Lung (tissue), 11 donors: ENCODE measurements at regions not wholly inside any gene's neighbourhood (a gene's known extent, or its start where the extent isn't known, plus 50 kb on each side); places are given as distances from the start of the nearest gene placed in this dataset.
"Not testable (repeated sequence)": the region's sequence is repeated elsewhere in the genome, so short reads cannot be mapped to it uniquely, and the experiment has no call there.

Source experiments
- ATAC-seq: fragments of 200-7000 bp; cut with Tn5 transposase; one replicate; pipeline ENCODE4 v1.9.1; 2020; ENCODE audit warnings: moderate number of reproducible peaks; ENCODE audit not compliant: insufficient read depth, low FRiP score
- DNase-seq, 3 donors: peaks; one replicate each; pipeline ENCODE4 v3.0.0-alpha.2; 2013 to 2017
- H3K27ac ChIP-seq, 2 donors: one replicate each; pipeline ENCODE4 v1.5.1; 2013; ENCODE audit warnings: mild to moderate bottlenecking in 2 of 2, moderate library complexity in 2 of 2, control low read depth in 1 of 2, inconsistent platforms in 1 of 2, low read depth in 1 of 2, low read length in 1 of 2
- H3K27me3 ChIP-seq, 3 donors: one replicate each; pipeline ENCODE4 v1.5.1; 2013; ENCODE audit warnings: low read length in 2 of 3; ENCODE audit not compliant: control insufficient read depth in 3 of 3, insufficient read depth in 3 of 3
- H3K36me3 ChIP-seq, 4 donors: one replicate each; pipeline ENCODE4 v1.5.1; 2013; ENCODE audit warnings: low read length in 4 of 4, mild to moderate bottlenecking in 1 of 4, moderate library complexity in 1 of 4; ENCODE audit not compliant: control insufficient read depth in 4 of 4, insufficient read depth in 4 of 4
- H3K4me1 ChIP-seq, 5 donors: one replicate each; pipeline ENCODE4 v1.5.1; 2013; ENCODE audit warnings: low read length in 5 of 5, mild to moderate bottlenecking in 2 of 5, moderate library complexity in 1 of 5; ENCODE audit not compliant: control insufficient read depth in 5 of 5, insufficient read depth in 5 of 5
- H3K4me3 ChIP-seq: one replicate; pipeline ENCODE4 v1.5.1; 2013; ENCODE audit warnings: mild to moderate bottlenecking, control low read depth, moderate library complexity
- H3K9ac ChIP-seq, 2 donors: one replicate each; pipeline ENCODE4 v1.5.1; 2013; ENCODE audit warnings: low read length in 2 of 2, control low read depth in 1 of 2; ENCODE audit not compliant: insufficient read depth in 1 of 2
- H3K9me3 ChIP-seq, 4 donors: one replicate each; pipeline ENCODE4 v1.5.1; 2013; ENCODE audit warnings: low read length in 3 of 4, mild to moderate bottlenecking in 1 of 4, moderate library complexity in 1 of 4; ENCODE audit not compliant: control insufficient read depth in 4 of 4, insufficient read depth in 3 of 4
- CTCF ChIP-seq: IDR thresholded peaks from 2 replicates; pipeline ENCODE4 v1.5.1; 2012; ENCODE audit warnings: mild to moderate bottlenecking; ENCODE audit errors: control extremely low read depth, extremely low read depth
- WGBS, 2 donors: extraction: QIAGEN DNeasy Blood & Tissue Kit; methylation state at CpG; one replicate each; pipeline ENCODE4 v1.1.7; 2013; 5-methylcytosine and 5-hydroxymethylcytosine counted together
- donor health status: control.
- donor health status: control.
- donor health status: Bipolar disorder and iron deficiency.
- donor health status: healthy.
- donor health status: DM: yes; HTN: yes; CAD: no.

- no peak for TF ChIP-seq CTCF
- Histone ChIP-seq H3K4me3 (no peak overlapping the region), H3K9ac (no peak overlapping the region), H3K27ac (no peak overlapping the region), H3K36me3 (no peaks in the 10 kb centered on the region), H3K9me3 (peaks cover 0 to 10% (median 3%) of the 10 kb centered on the region in 4 donors), H3K27me3 (no peaks in the 10 kb centered on the region), H3K4me1 (peaks cover 0 to 18% (median 4%) of the 10 kb centered on the region in 5 donors)
- DNase-seq (no peak), ATAC-seq (no peak)
- 87 to 96% methylated on average over 3 of the region's 3 CpGs for WGBS, 2 donors
Observed at GRCh38 chr12:124091835-124092234, 118.8 kb downstream of the ZNF664 start.

GRCh38 chr12:124092532-124092931 is 119.5 kb downstream of the ZNF664 start:
- not testable (repeated sequence) for H3K36me3 ChIP-seq, H3K9ac ChIP-seq, H3K4me3 ChIP-seq, H3K9me3 ChIP-seq, H3K27me3 ChIP-seq, DNase-seq, H3K27ac ChIP-seq, ATAC-seq
- H3K4me1 ChIP-seq = peaks cover 0 to 16% (median 4%) of the 10 kb centered on the region in 5 donors

GRCh38 chr12:124093297-124093696 is 120.3 kb downstream of the ZNF664 start:
- Histone ChIP-seq H3K9me3 (peaks cover 0 to 8% (median 3%) of the 10 kb centered on the region in 4 donors), H3K4me1 (peaks cover 0 to 16% (median 4%) of the 10 kb centered on the region in 5 donors), H3K4me3 (no peak overlapping the region), H3K27ac (no peak overlapping the region), H3K36me3 (no peaks in the 10 kb centered on the region), H3K27me3 (no peaks in the 10 kb centered on the region), H3K9ac (no peak overlapping the region)
- ATAC-seq (no peak), DNase-seq (no peak)
- no peak for TF ChIP-seq CTCF

- no peaks in the 10 kb centered on the region for H3K36me3 ChIP-seq
- no peaks in the 10 kb centered on the region for H3K27me3 ChIP-seq
- WGBS, 2 donors = 90 to 94% methylated on average over 4 of the region's 4 CpGs
- peaks cover 0 to 6% (median 3%) of the 10 kb centered on the region in 4 donors for H3K9me3 ChIP-seq
- peaks cover 0 to 20% (median 4%) of the 10 kb centered on the region in 5 donors for H3K4me1 ChIP-seq
- no peak overlapping the region for H3K27ac ChIP-seq
- DNase-seq (no peak), ATAC-seq (no peak)
- no peak overlapping the region for H3K4me3 ChIP-seq
- no peak for TF ChIP-seq CTCF
- H3K9ac ChIP-seq = no peak overlapping the region
Observed at GRCh38 chr12:124094188-124094587, 121.2 kb downstream of the ZNF664 start.
